ENCODE measurements at regions not wholly inside any gene's neighbourhood (a gene's known extent, or its start where the extent isn't known, plus 50 kb on each side); places are given as distances from the start of the nearest gene placed in this dataset.

GRCh38 chr7:44541-44896, 147.9 kb upstream of the FAM20C start:
- TF ChIP-seq ZNF274 (IDR thresholded peaks at IDR 0.05; ENCODE audit: low read depth, low read length) (no peak), YY1 (IDR thresholded peaks at IDR 0.05; ENCODE audit: insufficient read depth, insufficient read length) (no peak), SUZ12 (IDR thresholded peaks at IDR 0.05; ENCODE audit: extremely low read depth, insufficient read depth, insufficient read length) (no peak)
